ENCODE measurements at regions not wholly inside any gene's neighbourhood (a gene's known extent, or its start where the extent isn't known, plus 50 kb on each side); places are given as distances from the start of the nearest gene placed in this dataset.

DNA sequence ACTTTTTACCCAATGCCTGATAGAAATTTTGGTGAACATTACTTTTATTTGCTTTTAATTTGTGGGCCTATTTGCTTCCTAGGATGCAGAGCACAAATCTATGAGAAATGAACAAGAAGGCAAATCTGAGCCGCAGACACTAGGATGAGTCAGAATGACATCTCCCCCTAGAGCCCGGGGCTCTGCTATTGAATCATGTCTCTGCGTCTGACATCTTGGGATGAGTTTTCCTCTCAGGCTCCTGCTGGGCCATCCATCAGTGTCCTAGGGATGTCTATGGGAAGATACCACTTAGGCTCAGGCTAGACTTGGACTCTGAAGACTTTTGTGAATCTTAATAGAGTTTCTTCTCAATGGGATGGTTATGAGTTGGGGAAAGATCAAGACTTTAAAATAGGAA lies 157.3 kb upstream of the MTPN start:
- TF ChIP-seq GATA3 (IDR thresholded peaks at IDR 0.05; ENCODE audit: low read depth, low read length) = no peak
- no peak for TF ChIP-seq GATA2 (IDR thresholded peaks at IDR 0.05; ENCODE audit: low read depth, low read length)

DNA sequence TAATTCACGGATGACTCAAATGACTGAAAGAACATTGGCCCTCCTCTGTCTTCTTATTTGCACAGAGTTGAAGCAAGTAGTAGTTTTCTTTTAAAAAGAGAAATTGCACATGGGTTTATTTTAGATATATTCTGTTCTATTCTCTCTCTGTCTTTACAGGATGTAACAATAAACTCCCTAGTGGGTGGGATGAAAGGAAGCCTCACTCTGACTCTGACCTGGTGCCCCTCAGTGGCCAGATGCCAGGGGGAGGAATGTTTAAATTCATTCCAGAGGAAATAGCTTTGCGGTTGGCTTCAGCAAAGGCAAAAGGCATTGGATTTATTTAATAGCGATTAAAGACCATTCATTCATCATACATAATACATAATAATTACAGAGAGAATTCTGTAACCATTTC lies 156.4 kb upstream of the MTPN start:
- no peak for TF ChIP-seq GATA3 (IDR thresholded peaks at IDR 0.05; ENCODE audit: low read depth, low read length)

DNA sequence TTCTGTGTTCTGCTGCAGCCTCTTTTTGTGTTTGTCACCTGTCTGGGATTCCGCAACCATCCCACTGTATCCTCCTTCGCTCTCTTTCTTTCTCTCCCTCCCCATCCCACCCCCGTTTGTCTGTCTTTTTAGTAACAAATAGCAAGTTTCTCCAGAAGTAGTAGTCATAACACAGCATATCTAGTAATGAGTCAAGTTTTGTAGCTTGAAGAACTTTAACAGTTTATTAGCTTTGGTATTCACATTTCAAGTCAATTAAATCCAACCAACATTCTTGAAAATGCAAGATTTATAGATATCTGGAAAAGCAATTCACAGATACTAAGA lies 154.1 kb upstream of the MTPN start:
- TF ChIP-seq GATA2 (IDR thresholded peaks at IDR 0.05; ENCODE audit: low read depth, low read length) (no peak), GATA3 (IDR thresholded peaks at IDR 0.05; ENCODE audit: low read depth, low read length) (no peak)

DNA sequence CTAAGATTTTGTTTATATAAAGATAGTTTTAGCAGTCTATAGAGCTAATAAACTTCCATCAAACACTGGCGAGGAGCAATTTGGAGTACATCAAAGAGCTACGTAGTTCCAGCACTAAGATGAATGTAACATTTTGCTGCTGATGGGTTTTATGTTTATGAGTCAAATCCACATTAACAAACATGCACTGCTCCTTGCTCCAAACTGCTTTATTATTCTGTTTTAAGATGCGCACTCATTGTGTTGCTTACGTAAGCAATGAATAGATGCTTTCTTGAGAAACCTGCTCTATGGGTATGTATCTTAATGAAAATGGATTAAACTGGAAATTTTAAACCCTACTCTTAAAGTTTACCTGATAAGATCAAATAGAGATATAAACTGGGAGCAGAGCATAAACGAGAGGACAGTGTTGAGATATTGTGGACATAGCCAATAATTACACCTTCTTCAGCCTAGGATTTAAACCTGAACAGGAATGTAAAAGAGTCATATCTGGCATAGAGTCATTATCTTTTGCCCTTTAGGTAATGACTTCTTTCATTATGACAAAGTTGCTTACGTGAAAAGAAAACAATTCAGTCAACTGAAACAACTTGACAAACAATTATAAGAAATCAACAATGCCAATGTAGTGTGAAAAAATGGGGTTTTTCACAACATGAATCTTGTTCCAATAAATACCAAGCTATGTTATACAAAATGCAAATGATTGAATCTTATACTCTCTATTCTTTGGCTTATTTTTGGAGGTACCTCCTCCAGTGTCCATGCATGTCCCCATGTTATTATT lies 153.5 kb upstream of the MTPN start:
- no peak for TF ChIP-seq GATA2 (IDR thresholded peaks at IDR 0.05; ENCODE audit: low read depth, low read length)

- TF ChIP-seq GATA2 (IDR thresholded peaks at IDR 0.05; ENCODE audit: low read depth, low read length) (no peak), GATA3 (IDR thresholded peaks at IDR 0.05; ENCODE audit: low read depth, low read length) (no peak)
Measured at GRCh38 chr7:136128050-136128449, 150.9 kb upstream of the MTPN start.

GRCh38 chr7:136123352-136123751 lies 146.2 kb upstream of the MTPN start:
- TF ChIP-seq GATA2 (IDR thresholded peaks at IDR 0.05; ENCODE audit: low read depth, low read length) (no peak), GATA3 (IDR thresholded peaks at IDR 0.05; ENCODE audit: low read depth, low read length) (no peak)

DNA sequence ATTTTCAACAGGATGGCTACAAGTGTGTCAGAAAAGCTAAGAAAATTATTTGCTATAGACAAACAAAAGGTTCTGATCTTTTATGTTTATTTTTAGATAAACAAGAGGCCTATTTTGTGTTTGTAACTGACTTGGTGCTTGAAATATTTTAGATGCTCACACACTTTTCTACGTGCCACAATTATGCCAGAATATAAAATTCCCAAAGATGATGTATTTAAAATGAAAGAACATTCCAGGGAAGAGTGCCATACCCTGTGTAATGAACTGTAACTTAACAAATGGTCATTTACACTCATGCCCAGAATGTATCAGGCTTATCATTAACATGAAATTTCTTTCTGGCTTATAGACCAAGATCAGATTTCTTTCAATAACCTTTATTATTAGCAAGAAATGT lies 144.9 kb upstream of the MTPN start:
- TF ChIP-seq GATA2 (IDR thresholded peaks at IDR 0.05; ENCODE audit: low read depth, low read length) = no peak
- TF ChIP-seq GATA3 (IDR thresholded peaks at IDR 0.05; ENCODE audit: low read depth, low read length) = no peak

- TF ChIP-seq GATA2 (IDR thresholded peaks at IDR 0.05; ENCODE audit: low read depth, low read length) = no peak
- no peak for TF ChIP-seq GATA3 (IDR thresholded peaks at IDR 0.05; ENCODE audit: low read depth, low read length)
Measured at GRCh38 chr7:136117539-136117938, 140.4 kb upstream of the MTPN start.

DNA sequence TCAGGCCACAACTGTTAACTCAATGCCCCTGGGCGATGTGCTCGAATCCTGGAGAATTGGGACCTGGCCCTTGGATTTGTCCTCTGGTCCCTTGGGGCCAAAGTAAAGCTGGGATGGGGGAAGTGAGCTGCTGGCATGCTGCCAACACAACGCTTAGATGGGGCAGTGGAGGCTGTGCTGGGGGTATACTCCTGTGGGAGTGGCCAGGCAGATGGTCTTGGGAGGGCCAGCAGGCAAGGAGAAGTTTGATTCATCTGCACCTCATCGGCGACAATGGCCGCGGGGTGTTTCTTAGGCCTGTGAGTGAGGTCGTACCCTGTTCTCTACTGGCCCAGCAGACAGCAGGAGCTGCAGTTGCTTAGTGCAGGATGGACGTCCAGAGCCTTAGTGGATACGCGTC lies 139.0 kb upstream of the MTPN start:
- TF ChIP-seq GATA3 (IDR thresholded peaks at IDR 0.05; ENCODE audit: low read depth, low read length) (no peak), GATA2 (IDR thresholded peaks at IDR 0.05; ENCODE audit: low read depth, low read length) (no peak)

DNA sequence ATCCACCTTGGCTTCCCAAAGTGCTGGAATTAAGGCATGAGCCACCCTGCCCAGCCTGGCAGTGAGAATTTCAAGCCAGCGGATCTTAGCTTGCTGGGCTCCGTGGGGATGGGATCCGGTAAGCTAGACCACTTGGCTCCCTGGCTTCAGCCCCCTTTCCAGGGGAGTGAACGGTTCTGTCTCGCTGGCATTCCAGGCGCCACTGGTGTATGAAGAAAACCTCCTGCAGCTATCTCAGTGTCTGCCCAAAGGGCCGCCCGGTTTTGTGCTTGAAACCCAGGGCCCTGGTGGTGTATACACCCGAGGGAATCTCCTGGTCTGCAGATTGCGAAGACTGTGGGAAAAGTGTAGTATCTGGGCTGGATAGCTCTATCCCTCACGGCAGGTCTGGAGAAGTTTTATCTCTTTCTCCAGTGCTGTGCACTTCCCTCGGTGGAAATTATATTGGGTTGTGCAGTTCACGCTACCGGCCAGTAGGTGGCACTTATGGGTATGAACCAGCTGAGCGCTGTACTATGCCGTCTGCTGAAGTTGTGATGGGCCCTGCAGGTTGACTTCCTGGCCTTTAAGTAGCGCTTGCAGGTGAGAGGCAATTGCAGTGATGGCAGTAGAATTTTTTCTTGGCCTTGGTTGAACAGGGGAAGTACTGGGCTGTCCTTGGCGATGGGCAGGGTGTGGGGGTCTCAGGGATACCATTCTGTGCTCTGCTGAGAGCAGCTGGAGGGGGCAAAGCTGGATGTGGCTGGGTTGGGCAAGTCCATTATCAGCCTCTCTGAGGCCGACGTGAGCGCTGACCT lies 138.0 kb upstream of the MTPN start:
- TF ChIP-seq GATA3 (IDR thresholded peaks at IDR 0.05; ENCODE audit: low read depth, low read length) (no peak), GATA2 (IDR thresholded peaks at IDR 0.05; ENCODE audit: low read depth, low read length) (no peak)

DNA sequence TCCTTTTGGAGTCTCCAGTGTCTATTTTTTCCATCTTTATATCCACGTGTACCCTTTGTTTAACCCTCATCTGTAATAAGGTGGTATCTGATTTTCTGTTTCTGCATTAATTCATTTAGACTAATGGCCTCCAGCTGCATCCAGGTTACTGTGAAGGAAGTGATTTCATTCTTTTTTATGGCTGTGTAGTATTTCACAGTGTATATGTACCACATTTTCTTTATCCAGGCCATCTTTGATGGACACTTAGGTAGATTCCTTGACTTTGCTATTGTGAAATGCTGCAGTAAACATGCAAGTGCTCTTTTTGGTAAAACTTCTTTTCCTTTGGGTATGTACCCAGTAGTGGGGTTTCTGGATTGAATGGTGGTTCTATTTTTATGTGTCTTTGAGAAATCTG lies 128.0 kb upstream of the MTPN start:
- TF ChIP-seq GATA3 (IDR thresholded peaks at IDR 0.05; ENCODE audit: low read depth, low read length) = no peak
- TF ChIP-seq GATA2 (IDR thresholded peaks at IDR 0.05; ENCODE audit: low read depth, low read length) = no peak

- TF ChIP-seq GATA3 (IDR thresholded peaks at IDR 0.05; ENCODE audit: low read depth, low read length) (no peak), GATA2 (IDR thresholded peaks at IDR 0.05; ENCODE audit: low read depth, low read length) (no peak)
Measured at GRCh38 chr7:136104269-136104603, 127.1 kb upstream of the MTPN start.

- no peak for TF ChIP-seq GATA2 (IDR thresholded peaks at IDR 0.05; ENCODE audit: low read depth, low read length)
Measured at GRCh38 chr7:136103545-136104268, 126.5 kb upstream of the MTPN start.

GRCh38 chr7:136102881-136103280 lies 125.7 kb upstream of the MTPN start:
- no peak for TF ChIP-seq GATA3 (IDR thresholded peaks at IDR 0.05; ENCODE audit: low read depth, low read length)
- no peak for TF ChIP-seq GATA2 (IDR thresholded peaks at IDR 0.05; ENCODE audit: low read depth, low read length)

DNA sequence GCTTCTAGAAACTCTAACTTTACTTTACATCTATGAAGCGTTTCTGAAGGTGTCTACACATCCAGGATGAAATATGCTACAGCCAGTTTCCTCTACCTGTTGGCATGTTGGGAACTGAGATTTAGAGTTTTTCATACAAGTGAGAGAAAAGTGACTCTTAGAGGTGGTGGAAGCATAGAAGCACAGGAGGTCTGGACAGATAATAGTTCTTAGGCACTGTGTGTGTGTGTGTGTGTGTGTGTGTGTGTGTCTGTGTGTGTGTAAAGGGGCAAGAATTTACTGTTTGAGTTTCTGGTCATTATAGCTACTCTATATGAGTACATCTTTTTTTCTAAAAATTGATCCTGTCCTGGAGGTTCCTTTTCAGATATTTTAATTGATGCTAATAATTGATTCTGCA lies 110.7 kb upstream of the MTPN start:
- TF ChIP-seq GATA3 (IDR thresholded peaks at IDR 0.05; ENCODE audit: low read depth, low read length) (no peak), GATA2 (IDR thresholded peaks at IDR 0.05; ENCODE audit: low read depth, low read length) (no peak)

All from SH-SY5Y (cell line).